Cardiac fibroblast (primary cell): ENCODE measurements at regions not wholly inside any gene's neighbourhood (a gene's known extent, or its start where the extent isn't known, plus 50 kb on each side); places are given as distances from the start of the nearest gene placed in this dataset.

Source experiments
- DNase-seq, 2 donors: peaks; one replicate each; pipeline versions ENCODE4 v3.0.0 to v3.0.0-alpha.2; 2010; ENCODE audit warnings: low read depth in 2 of 2
- H3K4me3 ChIP-seq, 2 donors: replicated peaks in 1 of 2; 1 replicate in 1 of 2; 2 replicates in 1 of 2; pipeline ENCODE4 v1.5.1; 2011; ENCODE audit warnings: low read depth in 2 of 2, low read length in 2 of 2, mild to moderate bottlenecking in 2 of 2, moderate library complexity in 1 of 2
- CTCF ChIP-seq: IDR thresholded peaks from one replicate; pipeline ENCODE4 v1.5.1; 2011; ENCODE audit warnings: low read depth, mild to moderate bottlenecking, low read length, inconsistent platforms

GRCh38 chr4:34943741-34944386 lies 1300.5 kb downstream of the ARAP2 start:
- DNase-seq, result no peak
- no peak overlapping the region for H3K4me3 ChIP-seq
- no peak for TF ChIP-seq CTCF

- DNase-seq, result no peak
- TF ChIP-seq CTCF, result no peak
- H3K4me3 ChIP-seq, result no peak overlapping the region
Observed at GRCh38 chr4:34950926-34951325, 1293.4 kb downstream of the ARAP2 start.

- no peak overlapping the region for H3K4me3 ChIP-seq
- DNase-seq, result no peak
- no peak for TF ChIP-seq CTCF
Observed at GRCh38 chr4:34953145-34953799, 1291.0 kb downstream of the ARAP2 start.

GRCh38 chr4:34964613-34965012 lies 1279.7 kb downstream of the ARAP2 start:
- DNase-seq, result no peak
- TF ChIP-seq CTCF, result no peak
- no peak overlapping the region for H3K4me3 ChIP-seq

GRCh38 chr4:34972189-34972588 lies 1272.1 kb downstream of the ARAP2 start:
- no peak for DNase-seq
- no peak for TF ChIP-seq CTCF
- no peak overlapping the region for H3K4me3 ChIP-seq

GRCh38 chr4:34973650-34974312 lies 1270.5 kb downstream of the ARAP2 start:
- no peak overlapping the region for H3K4me3 ChIP-seq
- DNase-seq, result no peak
- no peak for TF ChIP-seq CTCF
